GM12875 (cell line): ENCODE measurements at regions not wholly inside any gene's neighbourhood (a gene's known extent, or its start where the extent isn't known, plus 50 kb on each side); places are given as distances from the start of the nearest gene placed in this dataset.

Experiments
- H3K4me3 ChIP-seq: one replicate; pipeline ENCODE4 v1.5.1; 2011; ENCODE audit warnings: low read depth, low read length, control low read depth
- TF ChIP-seq, protein P1 (sequence below): IDR thresholded peaks from 2 replicates; pipeline ENCODE4 v1.5.1; 2011; ENCODE audit warnings: low read depth, mild to moderate bottlenecking, control low read depth, inconsistent platforms, low read length, moderate library complexity, borderline replicate concordance; ENCODE audit not compliant: insufficient read depth

DNA sequence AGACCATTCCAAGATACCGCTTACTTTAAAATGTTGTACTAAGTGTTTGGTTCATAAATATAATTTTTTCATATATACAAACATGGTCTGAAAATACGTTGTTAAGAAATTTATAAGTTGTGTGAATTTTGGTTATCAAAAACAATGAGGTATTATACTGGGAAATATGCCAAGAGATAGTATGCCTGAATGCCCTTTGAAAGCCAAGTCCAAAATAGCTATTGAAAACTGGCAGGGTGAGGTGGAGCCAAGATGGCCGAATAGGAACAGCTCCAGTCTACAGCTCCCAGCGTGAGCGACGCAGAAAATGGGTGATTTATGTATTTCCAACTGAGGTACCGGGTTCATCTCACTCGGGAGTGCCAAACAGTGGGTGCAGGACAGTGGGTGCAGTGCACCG is 533.5 kb downstream of the ZNF608 start:
- H3K4me3 ChIP-seq, result no peak overlapping the region
- TF ChIP-seq, protein P1, sequence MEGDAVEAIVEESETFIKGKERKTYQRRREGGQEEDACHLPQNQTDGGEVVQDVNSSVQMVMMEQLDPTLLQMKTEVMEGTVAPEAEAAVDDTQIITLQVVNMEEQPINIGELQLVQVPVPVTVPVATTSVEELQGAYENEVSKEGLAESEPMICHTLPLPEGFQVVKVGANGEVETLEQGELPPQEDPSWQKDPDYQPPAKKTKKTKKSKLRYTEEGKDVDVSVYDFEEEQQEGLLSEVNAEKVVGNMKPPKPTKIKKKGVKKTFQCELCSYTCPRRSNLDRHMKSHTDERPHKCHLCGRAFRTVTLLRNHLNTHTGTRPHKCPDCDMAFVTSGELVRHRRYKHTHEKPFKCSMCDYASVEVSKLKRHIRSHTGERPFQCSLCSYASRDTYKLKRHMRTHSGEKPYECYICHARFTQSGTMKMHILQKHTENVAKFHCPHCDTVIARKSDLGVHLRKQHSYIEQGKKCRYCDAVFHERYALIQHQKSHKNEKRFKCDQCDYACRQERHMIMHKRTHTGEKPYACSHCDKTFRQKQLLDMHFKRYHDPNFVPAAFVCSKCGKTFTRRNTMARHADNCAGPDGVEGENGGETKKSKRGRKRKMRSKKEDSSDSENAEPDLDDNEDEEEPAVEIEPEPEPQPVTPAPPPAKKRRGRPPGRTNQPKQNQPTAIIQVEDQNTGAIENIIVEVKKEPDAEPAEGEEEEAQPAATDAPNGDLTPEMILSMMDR, result no peak

DNA sequence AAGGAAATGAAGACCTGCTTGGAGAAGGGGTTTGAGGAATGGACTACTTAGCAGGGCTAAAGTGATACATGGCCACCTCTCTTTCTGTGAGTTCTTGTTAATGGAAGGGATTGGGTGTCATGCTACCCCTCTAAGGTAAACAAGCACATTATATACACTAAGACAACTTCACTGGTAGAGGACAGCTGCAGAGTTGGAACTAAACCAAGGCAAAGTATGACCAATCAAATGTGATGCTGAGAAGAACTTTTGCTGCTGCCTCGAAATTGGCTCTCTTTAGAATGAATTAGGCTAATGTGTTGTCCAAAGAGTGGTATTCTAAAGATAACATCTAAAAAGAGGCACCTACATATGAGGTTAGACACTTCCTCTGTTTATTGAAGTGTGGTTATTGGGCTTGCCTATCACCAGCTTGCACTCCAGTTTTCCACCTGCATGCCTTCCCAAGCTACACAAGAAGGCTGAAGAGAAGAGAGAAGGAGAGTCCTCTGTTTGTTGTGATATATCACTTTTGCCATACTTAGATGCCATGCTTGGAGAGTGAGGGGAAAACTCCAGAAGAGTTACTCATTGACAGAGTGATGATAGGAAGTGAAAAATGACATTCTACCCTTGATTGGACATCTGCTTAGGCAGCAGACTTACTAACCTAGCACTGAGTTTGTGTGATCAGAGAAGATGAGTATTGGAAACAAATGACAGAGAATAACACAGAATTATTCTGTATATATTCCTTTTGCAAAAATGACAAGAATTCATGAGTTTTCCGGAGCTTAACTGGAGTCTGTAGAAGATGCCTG is 536.1 kb downstream of the ZNF608 start:
- TF ChIP-seq, protein P1, result no peak
- no peak overlapping the region for H3K4me3 ChIP-seq

DNA sequence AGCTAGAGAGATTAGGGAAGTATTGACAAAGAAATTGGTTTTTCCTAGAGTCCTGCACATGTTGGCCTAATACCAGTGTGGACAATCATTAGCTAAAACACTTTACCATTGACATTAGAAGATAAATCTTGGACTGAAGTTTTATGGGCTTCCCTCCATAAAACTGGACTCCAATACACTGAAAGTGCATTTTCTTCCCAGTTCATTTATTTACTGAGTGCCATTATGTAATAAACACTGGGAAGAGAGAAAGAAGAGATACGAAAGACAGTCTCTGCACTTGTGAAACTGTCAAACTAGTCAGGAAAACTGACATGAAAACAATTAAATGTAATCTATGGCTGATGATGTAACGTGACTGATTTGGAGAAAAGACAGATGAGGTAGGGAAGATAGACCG is 539.3 kb downstream of the ZNF608 start:
- TF ChIP-seq, protein P1, result no peak
- no peak overlapping the region for H3K4me3 ChIP-seq

GRCh38 chr5:124206540-124206939 is 539.9 kb downstream of the ZNF608 start:
- no peak overlapping the region for H3K4me3 ChIP-seq
- TF ChIP-seq, protein P1, result no peak

DNA sequence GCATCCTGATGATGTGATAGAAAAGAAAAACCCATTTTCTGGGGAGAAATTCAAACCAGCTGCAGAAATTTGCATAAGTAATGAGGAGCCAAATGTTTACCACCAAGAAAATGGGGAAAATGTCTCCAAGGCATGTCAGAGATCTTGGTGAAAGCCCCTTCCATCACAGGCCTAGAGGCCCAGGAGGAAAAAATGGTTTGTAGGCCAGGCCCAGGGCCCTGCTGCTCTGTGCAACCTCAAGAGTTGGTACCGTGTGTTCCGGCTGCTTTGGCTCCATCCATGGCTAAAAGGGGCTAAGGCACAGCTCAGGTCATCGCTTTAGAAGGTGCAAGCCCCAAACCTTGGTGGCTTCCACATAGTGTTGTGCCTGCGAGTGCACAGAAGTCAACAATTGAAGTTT is 543.1 kb downstream of the ZNF608 start:
- H3K4me3 ChIP-seq, result no peak overlapping the region
- TF ChIP-seq, protein P1, result no peak

DNA sequence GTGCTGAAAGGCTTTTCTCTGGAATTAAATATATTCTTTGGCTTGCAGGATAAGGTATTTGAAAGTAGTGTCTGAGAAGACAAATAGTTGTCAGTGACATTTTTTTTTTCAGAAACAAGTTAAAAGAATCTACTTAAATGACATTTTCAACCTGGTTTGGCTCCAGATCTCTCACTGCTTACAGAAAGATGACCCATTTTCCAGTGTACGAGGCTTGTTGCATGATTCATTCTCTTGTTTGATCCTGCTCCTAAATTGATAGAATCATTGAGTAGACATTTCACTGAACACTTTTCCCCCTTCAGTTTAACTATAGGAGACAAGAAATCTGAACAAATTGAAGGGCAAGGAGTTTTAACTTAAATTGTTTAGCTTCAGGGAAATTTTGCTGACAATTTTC is 546.1 kb downstream of the ZNF608 start:
- no peak overlapping the region for H3K4me3 ChIP-seq
- TF ChIP-seq, protein P1, result no peak

DNA sequence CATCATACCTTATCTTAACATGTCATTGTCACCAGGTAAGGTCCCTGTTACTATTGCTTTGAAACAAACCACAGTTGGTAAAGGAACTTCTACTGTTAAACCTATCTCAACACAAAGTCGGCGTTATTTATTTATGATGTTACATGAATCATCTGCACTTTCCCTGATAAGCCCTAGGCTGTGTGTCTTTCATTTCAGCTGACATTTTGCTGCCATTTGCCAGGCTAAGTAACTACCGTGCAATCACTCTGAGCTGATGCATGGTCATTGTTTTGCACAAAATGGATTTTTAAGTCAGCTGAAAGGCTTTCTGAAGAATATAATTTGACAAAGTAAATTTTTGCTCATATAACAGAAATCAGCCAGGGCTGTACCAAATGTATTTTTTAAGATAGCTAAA is 546.5 kb downstream of the ZNF608 start:
- no peak overlapping the region for H3K4me3 ChIP-seq
- TF ChIP-seq, protein P1, result no peak
